Uterus (tissue), 3 donors: ENCODE measurements at regions not wholly inside any gene's neighbourhood (a gene's known extent, or its start where the extent isn't known, plus 50 kb on each side); places are given as distances from the start of the nearest gene placed in this dataset.
A peak's percentile ranks its signal among the peaks of the same experiment; 100 is the strongest.

Experiments
- DNase-seq, 2 donors: peaks; one replicate each; pipeline ENCODE4 v3.0.0-alpha.2; 2019 to 2020
- H3K27ac ChIP-seq, 2 donors: fragments of 200-600 bp; sonication (generic); 1 replicate in 1 of 2; 2 replicates in 1 of 2; pipeline ENCODE4 v1.5.1; 2016 to 2018
- H3K27me3 ChIP-seq, 2 donors: fragments of 200-600 bp; sonication (generic); one replicate each; pipeline ENCODE4 v1.5.1; 2018 to 2019; ENCODE audit warnings: control low read depth in 1 of 2
- H3K36me3 ChIP-seq, 2 donors: fragments of 200-600 bp; sonication (generic); one replicate each; pipeline ENCODE4 v1.5.1; 2019; ENCODE audit warnings: control low read depth in 1 of 2
- H3K4me1 ChIP-seq, 2 donors: fragments of 200-600 bp; sonication (generic); one replicate each; pipeline ENCODE4 v1.5.1; 2018 to 2019; ENCODE audit warnings: control low read depth in 1 of 2
- H3K4me3 ChIP-seq, 2 donors: fragments of 200-600 bp; sonication (generic); 1 replicate in 1 of 2; 2 replicates in 1 of 2; pipeline ENCODE4 v1.5.1; 2018 to 2019; ENCODE audit warnings: mild to moderate bottlenecking in 1 of 2
- H3K9me3 ChIP-seq, 2 donors: fragments of 200-600 bp; sonication (generic); one replicate each; pipeline ENCODE4 v1.5.1; 2019; ENCODE audit warnings: control low read depth in 1 of 2
- POLR2A ChIP-seq, 2 donors: fragments of 450-650 bp; IDR thresholded peaks; one replicate each; pipeline ENCODE4 v1.6.1; 2016; ENCODE audit warnings: antibody characterized with exemption in 2 of 2, mild to moderate bottlenecking in 1 of 2, moderate library complexity in 1 of 2
- intact Hi-C: fragments of 100-400 bp; cut with DNase I; formaldehyde crosslinking; loops from one replicate; pipeline ENCODE4 v1.15.1; 2023; ENCODE audit warnings: low total_unique reads
- TF ChIP-seq, protein P1 (sequence below), 4 experiments: fragments of 200-600 bp in 2 of 4; fragments of 450-650 bp in 2 of 4; sonication (generic) in 2 of 4; IDR thresholded peaks; one replicate each; pipeline ENCODE4 v1.5.1; 2016 to 2019; ENCODE audit warnings: antibody characterized with exemption in 4 of 4, mild to moderate bottlenecking in 2 of 4, moderate library complexity in 1 of 4
- donor health status: DM: yes; HTN: yes; CAD: no.

DNA sequence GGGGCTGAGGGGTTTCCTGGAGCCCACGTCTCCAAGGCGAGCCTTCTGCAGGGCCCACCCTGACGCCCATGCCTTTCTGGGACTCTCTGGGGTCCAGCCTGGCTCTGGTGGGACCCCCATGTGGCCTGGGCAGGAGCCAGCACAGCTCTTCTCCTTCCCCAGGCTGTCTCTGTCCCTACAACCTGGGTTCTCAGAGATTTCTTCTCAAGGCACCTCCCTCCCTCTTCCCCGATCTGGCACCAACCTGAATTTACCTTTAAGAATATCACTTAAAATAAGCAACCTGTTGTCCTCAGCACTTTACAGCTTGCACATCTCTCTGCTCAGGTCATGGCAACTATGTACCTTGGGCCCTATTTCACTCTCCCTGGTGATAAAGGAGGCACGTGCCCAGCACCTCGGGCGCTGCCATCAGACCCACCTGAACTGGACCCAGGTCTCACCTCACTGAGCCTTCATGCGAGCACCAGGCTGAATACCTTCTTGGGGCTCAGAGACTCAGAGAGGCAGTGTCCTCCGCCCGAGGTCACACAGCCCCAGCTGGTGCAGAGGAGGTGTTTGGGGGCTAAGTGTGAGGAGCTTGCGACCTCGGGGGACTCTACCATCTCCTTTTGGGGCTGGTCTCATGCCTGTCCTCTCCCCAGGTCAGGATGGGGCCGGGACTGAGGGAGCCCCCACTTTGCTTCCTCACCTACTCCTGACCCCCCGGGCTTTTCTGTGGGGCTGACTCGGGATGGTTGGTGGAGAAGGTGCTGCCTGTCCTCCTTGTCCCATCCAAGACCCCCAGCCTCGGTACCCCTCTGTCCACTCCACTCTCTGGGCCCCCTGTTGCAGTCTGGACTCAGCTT is 217.7 kb downstream of the C9orf50 start:
- Histone ChIP-seq H3K36me3 (no peaks in the 10 kb centered on the region), H3K27ac (peak overlapping the region; percentile 88 to 92), H3K4me3 (no peak overlapping the region), H3K9me3 (no peaks in the 10 kb centered on the region), H3K4me1 (peaks cover 4 to 33% of the 10 kb centered on the region in 2 donors), H3K27me3 (no peaks in the 10 kb centered on the region)
- DNase-seq: no peak
- intact Hi-C loops: loop anchor here (5.0 kb wide), 1 partner anchor 79 kb away; no protein-coding TSS in a partner anchor
- no peak for TF ChIP-seq POLR2A (IDR thresholded peaks at IDR 0.05)
- TF ChIP-seq, protein P1, sequence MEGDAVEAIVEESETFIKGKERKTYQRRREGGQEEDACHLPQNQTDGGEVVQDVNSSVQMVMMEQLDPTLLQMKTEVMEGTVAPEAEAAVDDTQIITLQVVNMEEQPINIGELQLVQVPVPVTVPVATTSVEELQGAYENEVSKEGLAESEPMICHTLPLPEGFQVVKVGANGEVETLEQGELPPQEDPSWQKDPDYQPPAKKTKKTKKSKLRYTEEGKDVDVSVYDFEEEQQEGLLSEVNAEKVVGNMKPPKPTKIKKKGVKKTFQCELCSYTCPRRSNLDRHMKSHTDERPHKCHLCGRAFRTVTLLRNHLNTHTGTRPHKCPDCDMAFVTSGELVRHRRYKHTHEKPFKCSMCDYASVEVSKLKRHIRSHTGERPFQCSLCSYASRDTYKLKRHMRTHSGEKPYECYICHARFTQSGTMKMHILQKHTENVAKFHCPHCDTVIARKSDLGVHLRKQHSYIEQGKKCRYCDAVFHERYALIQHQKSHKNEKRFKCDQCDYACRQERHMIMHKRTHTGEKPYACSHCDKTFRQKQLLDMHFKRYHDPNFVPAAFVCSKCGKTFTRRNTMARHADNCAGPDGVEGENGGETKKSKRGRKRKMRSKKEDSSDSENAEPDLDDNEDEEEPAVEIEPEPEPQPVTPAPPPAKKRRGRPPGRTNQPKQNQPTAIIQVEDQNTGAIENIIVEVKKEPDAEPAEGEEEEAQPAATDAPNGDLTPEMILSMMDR (IDR thresholded peaks at IDR 0.05): no peak

DNA sequence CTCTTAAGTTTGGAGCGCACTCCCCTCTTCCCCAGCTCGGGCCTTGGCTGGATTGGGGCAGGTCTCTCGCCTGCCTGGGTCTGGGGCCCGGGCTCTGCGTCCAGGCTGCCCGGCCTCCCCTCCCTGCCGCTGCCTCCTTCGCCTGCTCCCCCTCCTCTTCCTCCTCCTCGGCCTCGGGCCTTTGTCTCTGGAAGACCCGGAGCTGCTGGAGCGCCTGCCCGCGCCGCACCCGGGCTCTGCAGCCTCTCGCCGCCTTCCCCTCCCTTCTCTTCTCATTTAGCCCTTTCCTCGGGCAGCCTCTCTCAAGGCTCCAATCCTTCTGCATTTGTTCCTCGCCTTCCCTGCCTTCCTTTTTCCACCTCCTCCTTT is 218.5 kb downstream of the C9orf50 start:
- Histone ChIP-seq H3K4me3 (peak overlapping the region in 1 of 2 donors; percentile 15), H3K4me1 (peaks cover 4 to 33% of the 10 kb centered on the region in 2 donors), H3K27ac (peak overlapping the region; percentile 88 to 92), H3K27me3 (no peaks in the 10 kb centered on the region), H3K9me3 (no peaks in the 10 kb centered on the region), H3K36me3 (no peaks in the 10 kb centered on the region)
- no peak for DNase-seq
- intact Hi-C loops: loop anchor here (5.0 kb wide), 1 partner anchor 80 kb away; no protein-coding TSS in a partner anchor
- TF ChIP-seq, protein P1 (IDR thresholded peaks at IDR 0.05): no peak
- TF ChIP-seq POLR2A (IDR thresholded peaks at IDR 0.05): no peak

DNA sequence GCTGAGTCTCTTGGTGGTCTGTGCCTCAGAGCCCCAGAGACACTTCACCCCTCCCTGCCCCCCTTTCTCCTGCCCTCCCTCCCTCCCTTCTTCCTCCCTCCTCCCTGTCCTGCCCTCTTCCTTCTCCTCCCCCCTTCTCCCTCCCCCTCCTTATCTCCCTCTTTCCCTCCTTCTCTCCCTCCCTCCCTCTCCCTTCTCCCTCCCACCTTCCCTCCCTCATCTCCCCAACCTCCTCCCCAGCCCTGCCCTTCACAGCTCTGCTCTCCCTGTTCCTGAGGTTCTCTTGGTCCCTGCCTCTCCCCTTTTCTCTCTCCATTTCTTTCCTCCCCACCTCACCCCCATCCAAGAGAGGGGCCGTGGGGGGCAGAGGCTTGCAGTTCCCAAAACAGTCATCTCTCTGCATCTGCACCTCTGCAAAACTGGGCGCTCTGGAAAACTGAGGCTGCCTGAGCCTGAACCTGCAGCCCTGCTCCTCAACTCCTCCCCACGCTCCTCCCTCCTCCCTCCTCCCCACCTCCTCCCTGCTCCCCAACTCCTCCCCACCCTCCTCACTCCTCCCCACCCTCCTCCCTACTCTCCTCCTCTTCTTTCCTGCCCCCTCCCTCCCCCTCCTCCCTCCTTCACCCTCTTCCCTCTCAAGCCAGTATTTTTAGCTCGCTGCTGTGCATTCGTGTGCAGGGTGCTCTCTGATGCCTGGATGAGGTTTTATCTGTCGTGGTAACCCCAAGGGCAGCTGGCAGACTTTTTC is 219.1 kb downstream of the C9orf50 start:
- Histone ChIP-seq H3K4me1 (peaks cover 4 to 33% of the 10 kb centered on the region in 2 donors), H3K36me3 (no peaks in the 10 kb centered on the region), H3K27me3 (no peaks in the 10 kb centered on the region), H3K27ac (peak overlapping the region; percentile 88 to 92), H3K9me3 (no peaks in the 10 kb centered on the region), H3K4me3 (peak overlapping the region in 1 of 2 donors; percentile 15)
- TF ChIP-seq, protein P1 (IDR thresholded peaks at IDR 0.05): no peak
- no peak for TF ChIP-seq POLR2A (IDR thresholded peaks at IDR 0.05)
- peak; percentile 67 to 81 for DNase-seq
- intact Hi-C loops: loop anchor here (5.0 kb wide), 1 partner anchor 81 kb away; no protein-coding TSS in a partner anchor

DNA sequence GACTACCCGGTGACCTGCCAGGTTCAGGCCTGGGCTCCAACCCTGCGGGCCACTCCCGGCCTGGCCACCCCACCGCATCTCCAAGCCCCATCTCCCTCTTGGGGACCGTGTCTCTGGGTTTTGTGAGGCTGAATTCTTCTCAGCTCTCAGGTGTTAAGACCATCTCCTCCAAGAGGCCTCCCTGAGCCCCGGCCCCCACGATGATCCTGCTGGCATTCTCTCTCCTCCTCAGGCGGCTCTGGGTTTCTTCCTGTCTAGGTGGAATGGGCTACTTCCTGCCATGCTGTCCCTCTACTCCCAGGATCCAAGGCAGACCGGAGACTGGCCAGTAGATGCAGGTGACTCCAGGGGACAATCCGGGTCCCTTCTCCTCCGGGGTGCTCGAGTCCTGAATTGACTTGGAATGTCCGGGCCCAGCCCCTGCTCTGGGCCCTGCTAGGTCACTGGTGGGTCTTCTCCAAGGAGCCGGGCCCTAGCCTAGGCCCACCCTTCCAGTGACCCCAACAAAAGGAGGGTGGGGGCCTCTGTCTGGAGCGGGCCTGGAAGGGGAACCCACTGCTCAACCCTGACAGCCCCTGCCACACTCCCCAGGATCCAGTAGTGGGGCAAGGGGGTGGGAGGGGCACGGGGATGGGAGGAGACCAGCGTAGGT is 219.8 kb downstream of the C9orf50 start:
- H3K4me1 ChIP-seq: peaks cover 4 to 29% of the 10 kb centered on the region in 2 donors
- peak; percentile 20 to 46 for DNase-seq
- intact Hi-C loops: loop anchor here (5.0 kb wide), 1 partner anchor 81 kb away; no protein-coding TSS in a partner anchor

More for the DNA sequence above, 219.8 kb downstream of the C9orf50 start:
- no peak for TF ChIP-seq POLR2A (IDR thresholded peaks at IDR 0.05)
- TF ChIP-seq, protein P1 (IDR thresholded peaks at IDR 0.05): no peak
- Histone ChIP-seq H3K9me3 (no peaks in the 10 kb centered on the region), H3K27ac (peak overlapping the region; percentile 88 to 92), H3K4me3 (no peak overlapping the region), H3K36me3 (no peaks in the 10 kb centered on the region), H3K27me3 (no peaks in the 10 kb centered on the region)
